COR-L47 (cell line): ENCODE measurements at regions not wholly inside any gene's neighbourhood (a gene's known extent, or its start where the extent isn't known, plus 50 kb on each side); places are given as distances from the start of the nearest gene placed in this dataset.
"Not testable (repeated sequence)": the region's sequence is repeated elsewhere in the genome, so short reads cannot be mapped to it uniquely, and the experiment has no call there.

Experiments
- DNase-seq: peaks from one replicate; lab custom pipeline; 2025; lab: John Stamatoyannopoulos, UW

DNA sequence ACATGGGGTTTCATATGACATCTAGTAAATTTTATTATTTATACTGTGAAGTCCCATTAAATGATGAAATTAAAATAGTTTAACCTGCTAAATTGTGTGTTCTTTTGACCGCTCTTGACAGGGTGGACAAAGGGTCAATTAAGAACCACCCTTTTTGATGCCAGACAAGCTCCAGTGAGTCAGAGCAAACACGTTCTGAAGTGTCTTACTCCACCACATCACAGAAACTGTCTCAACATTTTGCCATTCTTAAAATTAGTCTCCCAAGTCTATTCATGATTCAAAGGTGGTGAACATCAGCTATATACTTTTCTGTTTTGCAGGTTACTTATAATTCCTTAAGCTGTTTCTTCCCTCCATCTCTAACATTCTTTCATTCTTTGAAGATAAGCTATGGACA lies 142.1 kb downstream of the SPATA31A6 start:
- not testable (repeated sequence) for DNase-seq

DNA sequence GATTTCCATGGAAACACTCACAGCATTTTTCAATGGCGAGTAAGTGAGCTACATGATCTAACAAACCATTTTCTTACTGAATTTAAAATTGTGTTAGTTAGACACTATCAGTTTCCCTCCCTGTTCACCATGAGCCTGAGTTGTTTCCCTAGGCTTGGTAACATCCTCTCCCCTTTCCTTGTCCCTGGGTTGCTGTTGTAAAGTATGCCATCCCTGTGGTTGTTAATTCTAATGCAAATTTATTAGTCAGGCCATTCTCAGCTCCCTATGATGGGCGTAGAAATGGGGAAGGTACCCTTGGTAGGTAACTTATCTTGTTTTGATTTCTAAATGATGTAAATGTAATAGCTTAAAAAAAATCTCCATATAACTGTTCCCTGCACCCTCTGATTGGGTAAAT lies 143.0 kb downstream of the SPATA31A6 start:
- not testable (repeated sequence) for DNase-seq

DNA sequence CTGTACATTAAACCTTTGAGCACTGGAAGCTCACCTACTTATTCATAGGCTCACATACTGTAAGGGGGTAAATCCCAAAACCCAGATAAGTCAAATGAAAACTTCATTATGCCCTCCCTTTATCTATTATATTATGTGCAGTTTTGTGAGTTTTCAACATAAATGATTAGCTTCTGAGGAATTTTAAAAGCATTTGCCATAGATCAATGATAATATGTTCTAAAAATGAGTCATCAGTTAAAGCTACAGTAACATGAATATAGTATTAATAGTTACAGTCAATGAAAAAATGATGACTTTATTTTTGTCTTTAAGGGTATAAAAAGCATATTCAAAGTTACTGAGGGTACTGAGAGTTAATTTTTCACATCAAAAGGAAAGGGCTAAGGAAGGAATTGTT lies 151.9 kb downstream of the SPATA31A6 start:
- not testable (repeated sequence) for DNase-seq

DNA sequence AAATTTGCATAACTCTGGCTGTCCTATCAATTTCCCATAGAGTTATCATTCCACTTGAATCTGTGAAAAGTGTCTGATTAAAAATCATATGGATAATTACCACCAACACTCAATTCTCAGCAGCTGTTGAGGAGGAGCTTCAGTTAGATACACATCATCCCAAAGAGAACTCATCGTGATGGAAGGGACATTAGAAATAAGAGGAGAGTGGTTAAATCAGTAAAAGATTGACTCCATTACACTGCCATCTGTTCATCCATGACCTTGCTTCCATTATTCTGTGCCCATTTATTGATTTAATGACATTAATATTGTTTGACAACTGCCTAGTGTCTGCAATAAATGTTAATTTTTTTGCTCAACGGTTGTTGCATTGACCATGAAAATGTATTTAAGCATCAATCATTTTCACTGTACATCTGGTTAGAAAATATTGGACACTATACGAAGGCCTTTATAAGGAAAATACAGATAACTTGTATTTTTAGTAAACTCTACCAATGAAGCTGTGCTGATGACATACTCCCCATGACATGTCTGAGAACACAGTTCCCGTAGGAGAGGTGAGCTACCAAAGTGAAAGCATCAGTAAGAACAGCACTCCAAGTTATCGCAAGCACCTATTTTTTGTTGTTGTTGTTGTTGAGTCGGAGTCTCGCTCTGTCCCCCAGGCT lies 152.7 kb downstream of the SPATA31A6 start:
- DNase-seq, result not testable (repeated sequence)

DNA sequence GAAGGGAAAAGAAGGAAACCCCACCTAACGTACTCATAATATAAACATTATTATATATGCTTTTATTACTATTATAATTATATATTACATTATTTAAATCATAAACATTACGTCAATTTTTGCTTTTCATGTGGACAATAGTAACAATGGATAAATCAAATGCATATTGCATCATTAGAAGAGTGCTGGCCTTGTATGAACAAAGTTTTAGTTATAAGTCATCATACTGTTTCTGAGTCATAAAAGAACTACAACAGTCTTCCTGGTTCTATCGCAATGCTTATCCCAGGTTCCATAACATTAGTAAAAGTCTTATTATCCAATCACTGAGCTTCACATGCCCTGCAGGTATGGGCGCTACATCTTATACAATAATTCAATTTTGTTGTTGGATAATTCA lies 154.8 kb downstream of the SPATA31A6 start:
- not testable (repeated sequence) for DNase-seq

DNA sequence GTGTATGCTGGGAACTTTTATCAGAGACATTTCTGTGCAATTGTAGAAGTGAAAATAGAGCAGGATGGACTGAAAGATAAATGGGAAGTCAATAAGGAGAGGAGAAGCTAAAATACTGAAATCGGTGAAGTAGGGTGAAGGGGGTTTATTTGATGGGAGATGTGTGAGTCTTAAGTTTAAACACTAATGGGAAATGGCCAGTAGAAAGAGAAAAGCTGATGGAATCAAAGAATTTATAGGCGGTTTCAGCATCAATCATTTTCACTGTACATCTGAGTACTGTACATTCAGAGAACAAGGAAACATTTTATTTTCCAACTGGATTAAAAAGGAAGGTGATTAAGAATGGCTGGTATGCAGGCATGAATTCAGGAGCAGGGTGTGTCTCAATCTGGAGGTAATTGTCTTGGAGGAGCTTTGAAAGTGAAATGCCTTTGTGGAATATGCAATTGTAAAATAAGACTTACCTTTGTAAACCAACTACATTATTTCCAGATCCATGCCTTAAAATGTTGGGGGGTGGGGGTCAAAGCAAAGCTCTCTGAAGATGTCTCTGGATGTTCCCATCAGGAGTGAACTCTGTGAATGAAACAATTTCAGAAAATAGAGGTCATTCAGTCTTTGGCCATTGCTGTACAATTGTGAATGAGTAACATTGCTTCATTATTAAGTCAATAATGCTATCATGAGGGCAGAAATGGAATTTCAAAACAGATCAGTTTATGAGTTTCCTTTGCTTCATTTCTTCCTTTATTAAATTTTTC lies 156.4 kb downstream of the SPATA31A6 start:
- not testable (repeated sequence) for DNase-seq

DNA sequence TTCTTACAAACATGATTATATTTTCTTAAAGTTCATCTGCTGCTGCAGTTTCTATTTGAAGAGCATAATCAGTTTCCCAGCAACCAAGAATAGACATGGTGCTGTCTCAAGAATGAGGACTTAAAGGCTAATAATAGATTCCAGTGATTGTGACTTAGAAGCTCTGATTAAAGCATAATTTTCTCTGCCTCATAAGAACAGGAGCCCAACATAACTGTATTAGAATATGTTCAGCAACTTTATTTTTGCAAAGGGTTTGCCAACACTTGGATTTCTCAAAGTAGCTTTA lies 156.9 kb downstream of the SPATA31A6 start:
- not testable (repeated sequence) for DNase-seq

DNA sequence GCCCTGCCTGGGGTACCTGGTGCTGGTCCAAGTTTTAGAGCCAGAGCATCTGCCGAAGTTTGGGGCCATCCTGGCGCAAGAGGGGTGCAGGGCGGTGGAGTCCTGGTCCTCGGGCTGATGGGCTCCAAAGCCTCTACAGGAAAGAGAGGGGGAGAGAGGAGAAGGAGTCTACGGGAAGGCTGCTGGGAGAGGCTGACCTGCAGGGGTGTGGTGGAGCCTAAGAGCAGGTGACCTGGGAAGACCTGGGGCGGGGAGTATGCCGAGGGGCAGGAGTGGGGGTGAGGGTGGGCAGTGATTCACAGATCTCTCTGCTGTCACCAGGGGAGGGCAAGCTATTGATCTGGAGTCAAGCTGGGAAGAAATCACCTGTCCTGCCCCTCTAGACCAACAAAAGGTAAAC lies 158.4 kb downstream of the SPATA31A6 start:
- not testable (repeated sequence) for DNase-seq

DNA sequence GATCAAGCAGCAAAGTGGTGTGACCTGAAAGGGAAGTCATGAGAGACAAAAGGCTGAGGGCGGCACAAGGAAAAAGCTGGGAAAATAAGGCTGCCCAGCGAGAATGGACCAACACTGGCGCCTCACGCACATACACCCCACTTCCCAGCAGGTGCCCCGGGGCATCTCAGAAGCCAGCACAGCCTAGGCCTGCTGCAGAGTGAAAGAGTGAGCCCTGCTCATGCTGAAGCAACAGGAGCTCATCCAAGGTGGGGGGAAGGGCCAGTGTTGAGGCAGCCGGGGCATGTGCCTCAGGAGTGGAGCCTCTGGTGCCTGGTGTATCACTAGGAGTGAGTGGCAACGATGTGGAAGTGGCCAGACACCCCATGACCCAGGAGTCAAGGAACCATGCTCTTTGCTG lies 158.8 kb downstream of the SPATA31A6 start:
- not testable (repeated sequence) for DNase-seq

DNA sequence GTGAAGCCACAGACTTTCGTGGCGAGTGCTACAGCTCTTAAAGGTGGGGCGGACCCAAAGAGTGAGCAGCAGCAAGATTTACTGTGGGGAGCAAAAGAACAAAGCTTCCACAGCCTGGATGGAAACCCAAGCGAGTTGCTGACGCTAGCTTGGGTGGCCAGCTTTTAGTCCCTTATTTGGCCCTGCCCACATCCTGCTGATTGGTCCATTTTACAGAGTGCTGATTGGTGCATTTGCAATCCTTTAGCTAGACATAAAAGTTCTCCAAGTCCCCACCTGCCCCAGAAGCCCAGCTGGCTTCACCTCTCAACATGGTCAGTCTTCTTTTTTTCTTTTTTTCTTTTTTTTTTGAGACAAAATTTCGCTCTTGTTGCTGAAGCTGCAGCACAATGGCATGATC lies 161.0 kb downstream of the SPATA31A6 start:
- DNase-seq, result not testable (repeated sequence)

DNA sequence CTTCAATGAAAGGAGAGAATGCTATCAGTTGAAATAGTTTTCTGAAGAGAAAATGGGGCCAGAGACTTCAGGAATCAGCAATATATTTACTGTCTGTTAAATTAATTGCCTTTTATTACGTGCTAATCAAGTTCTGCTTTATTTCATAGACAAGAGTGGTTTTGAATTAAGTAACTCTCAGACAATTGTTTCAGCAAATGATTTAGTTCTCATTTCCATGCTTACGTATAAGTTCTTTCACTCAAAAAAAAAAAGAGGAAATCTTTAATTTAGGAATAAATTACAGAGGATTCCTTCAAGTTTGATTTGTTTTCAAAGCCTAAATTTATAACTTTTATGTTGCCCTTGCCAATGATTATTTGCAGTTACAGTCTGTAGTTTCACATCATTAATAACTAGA lies 163.5 kb downstream of the SPATA31A6 start:
- not testable (repeated sequence) for DNase-seq

DNA sequence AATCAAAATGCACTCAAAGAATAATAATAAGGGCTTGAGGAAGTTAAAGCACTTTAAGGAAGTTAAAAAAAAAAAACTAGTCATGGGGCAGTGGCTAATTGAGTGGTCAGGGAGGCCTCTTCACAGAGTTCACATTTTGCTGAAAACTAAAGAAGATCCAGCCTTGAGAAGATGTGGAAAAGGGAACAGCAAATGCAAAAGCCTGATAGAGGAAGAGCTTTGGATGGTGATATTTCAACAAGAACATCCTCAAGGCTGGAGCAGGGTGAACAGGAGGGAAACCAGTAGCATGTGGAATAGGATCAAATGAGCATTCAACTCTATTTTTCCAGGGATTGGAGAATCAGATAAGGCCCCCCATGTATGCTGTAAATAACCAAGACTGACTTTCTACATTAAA lies 165.7 kb downstream of the SPATA31A6 start:
- not testable (repeated sequence) for DNase-seq

DNA sequence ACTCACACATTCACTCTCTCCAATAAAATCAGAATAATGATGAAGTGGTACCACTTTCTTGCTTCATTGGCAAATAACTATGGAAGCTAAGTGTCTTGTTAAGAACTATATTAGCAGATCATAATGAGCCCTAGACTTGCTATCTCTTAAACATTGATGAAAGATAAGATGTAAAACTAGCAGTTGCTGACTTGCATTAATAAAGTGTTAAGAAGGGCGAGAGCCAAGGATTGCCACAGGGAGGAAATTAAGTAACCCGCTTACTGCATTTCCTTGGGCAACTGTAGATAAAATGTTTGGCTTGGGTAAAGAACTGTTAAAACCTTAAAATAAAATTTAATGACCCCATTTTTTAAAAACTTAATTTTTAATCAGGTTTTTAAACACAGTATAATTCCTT lies 167.0 kb downstream of the SPATA31A6 start:
- DNase-seq, result not testable (repeated sequence)

DNA sequence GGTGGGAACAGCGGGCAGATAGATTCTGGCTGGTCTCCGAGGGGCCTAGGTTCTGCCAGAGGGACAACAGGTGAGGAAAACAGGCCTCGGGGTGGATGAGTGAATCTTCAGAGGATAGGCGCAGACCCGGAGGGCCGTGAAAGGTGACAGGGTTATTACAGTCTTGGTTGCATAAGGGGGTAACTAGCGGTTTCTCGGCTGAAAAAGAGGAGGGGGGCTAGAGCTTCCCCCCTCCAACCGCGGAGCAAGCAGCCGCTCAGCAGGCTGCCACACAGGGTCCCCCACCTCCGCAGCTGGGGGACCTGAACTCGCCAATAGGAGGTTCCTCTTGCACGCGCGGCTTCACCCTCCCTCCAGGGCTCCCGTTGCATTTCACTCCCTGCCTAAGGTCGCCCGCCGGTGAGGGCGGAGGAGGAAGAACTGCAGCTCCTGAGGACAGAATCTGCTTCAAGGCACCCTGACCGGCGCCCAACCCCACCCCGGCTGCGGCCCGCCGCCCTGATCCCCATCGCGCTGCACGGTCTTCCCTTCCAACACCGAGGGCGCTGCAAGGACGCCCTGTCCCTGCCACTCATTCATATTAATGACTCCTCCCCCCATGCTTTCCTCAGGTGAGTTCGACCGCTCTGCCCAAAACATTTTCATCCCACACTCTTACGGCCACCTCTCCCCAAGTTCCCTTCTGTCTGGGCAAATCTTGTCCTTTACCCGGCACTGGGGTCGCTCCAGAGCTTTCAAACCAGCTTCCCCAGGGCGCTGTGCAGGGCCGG lies 174.3 kb downstream of the SPATA31A6 start:
- DNase-seq, result not testable (repeated sequence)

DNA sequence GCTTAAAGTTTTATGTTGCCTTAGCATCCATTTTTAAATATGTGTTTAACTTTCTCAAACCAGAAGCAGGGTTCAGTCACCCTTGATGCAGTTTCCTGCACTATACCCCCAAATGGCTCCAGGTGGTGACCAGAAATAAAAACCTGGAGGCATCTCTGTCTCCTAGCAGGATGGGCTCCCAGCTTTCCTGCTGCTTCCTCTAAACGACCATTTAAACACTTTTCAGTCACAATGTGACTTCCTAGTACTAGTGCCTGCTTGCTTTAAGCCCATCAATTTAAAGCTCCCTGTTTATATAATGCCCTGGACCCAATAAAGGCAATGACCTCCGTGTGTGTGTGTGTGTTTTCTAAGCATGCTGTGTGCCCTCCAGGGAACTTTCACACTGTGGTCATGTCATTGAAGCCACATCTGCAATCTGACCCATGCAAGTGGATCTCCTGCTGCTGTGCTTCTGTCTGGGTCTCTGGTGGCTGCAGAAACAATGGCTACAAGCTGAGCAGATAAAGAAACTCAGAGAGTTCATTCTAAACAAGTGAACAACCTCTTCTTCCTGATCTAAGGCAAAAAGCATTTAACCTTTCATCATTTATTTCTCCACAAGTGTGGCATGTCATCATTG lies 175.3 kb downstream of the SPATA31A6 start:
- not testable (repeated sequence) for DNase-seq

DNA sequence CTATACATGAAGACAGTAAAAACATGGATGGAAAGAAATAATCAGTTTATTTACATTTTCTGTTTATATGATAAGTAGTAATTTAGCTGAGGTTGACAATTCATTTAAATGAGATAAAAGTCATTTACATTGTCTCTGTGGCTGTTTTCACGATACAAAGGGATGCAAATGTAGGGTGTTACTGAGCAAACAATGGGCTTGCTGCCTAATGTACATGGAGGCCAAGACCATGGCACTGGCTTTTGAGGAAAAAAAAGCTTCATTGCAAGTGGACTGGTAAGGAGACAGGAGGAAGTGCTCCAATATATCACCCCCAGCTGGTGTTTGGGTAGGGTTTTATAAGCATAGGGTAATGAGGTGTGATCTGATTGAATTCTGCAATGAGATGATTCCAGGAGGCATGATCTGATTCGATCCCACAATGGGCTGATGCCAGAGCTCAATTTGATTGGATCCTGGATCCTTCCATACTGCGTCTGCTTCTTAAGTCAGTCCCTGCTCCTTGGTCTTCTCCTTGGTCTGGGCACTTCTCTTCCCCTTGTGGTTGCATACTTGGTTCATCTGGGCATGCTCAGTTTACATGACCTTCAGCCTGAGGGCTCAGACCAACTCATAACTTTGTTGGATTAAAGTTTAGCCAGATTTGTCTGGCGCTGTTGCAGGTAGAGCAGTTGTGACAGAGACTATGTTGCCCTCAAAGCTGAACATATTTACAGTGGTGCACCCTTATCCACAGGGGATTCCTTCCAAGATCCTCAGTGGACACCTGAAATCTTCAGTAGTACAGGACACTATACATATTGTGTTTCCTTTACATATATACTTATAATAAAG lies 181.2 kb downstream of the SPATA31A6 start:
- DNase-seq, result not testable (repeated sequence)

DNA sequence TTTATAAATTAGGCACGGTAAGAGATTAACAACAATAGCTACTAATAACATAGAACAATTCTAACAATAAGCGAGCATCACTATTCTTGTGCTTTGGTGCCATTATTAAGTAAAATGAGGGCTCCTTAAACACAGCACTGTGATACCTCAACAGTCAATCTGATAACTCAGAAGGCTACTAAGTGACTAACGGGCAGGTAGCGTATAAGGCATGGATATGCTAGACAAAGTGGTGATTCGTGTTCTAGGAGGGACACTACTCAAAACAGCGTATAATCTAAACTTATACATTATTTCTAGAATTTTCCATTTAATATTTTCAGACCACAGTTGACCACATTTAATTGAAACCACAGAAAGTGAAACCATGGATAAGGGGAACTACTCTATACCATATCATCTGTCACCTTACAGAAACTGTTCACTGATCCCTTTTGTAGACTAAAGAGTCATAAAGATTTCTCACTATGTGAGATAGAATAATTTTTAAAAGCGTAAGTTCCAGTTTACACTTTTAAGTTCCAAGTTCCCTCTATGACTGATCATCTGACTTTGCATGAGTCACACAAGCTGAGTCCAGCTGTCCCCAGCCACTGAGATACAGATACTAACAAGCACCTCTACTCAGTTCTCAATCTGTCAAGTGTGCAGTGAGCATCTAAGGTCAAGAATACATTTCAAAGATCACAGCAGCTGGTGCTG lies 181.9 kb downstream of the SPATA31A6 start:
- DNase-seq, result not testable (repeated sequence)

DNA sequence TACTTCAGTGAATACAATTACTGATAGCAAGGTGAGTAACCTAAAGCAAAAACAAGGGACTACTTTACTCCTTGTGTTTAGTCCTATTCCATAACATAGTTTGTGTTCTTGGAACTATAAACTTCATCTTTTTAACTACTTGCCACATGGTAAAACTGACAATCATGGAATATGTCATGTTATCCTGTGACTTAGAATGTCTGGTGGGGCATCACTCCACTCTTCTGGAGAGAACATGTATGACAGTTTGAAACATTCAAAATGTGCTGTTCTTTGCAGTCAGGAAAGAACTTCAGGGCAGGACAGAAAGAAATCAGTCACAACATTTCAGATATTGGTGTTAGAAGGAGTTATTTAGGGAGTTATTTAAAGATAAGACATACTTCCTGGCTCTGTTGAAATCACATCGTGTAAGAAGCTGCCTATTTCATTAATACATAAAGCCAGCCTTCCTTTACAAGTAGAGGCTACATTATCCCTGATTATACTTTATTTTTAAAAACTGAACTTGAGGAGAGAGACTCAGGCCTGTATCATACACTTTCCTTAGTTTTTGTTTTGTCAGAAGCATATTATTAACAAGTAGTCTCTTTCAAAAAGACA lies 184.9 kb downstream of the SPATA31A6 start:
- not testable (repeated sequence) for DNase-seq

DNA sequence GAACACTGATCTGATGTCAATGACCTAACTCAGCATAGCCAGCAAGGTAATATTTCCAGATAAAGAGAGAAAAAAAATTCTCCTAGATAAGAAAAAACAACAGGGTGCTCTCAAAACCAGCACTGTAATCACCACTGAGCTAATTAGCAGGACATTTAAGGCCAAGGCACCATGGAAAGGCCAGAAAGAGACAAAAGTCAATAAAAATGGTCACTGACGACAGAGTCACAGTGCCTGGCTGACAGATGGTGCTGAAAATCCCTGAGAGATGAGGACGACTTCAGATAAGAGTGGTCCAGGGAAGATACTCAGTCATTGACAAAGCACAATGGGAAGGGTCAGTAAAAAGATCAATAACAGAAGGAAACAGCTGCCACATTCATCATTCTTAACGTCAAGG lies 186.7 kb downstream of the SPATA31A6 start:
- not testable (repeated sequence) for DNase-seq

DNA sequence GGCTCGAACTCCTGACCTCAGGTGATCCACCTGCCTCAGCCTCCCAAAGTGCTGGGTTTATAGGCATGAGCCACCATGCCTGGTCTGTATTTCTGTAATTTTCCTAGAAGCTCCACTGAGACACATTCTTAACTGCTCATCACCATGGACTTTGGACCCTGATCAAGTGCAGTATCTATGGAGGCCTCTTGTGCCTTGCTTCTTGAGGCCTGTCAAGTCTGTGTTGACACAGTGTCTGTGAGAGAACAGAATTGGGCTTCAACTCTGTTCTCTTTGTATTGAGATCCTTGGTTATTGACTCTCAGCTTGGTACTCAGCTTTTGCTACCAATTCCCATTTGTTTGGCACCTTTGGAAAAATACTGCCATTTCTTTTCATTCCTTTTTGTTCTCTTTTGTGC lies 188.0 kb downstream of the SPATA31A6 start:
- DNase-seq, result not testable (repeated sequence)
